ENCODE measurements at regions not wholly inside any gene's neighbourhood (a gene's known extent, or its start where the extent isn't known, plus 50 kb on each side); places are given as distances from the start of the nearest gene placed in this dataset.

- TF ChIP-seq USF1 (IDR thresholded peaks at IDR 0.05) (no peak), TCF12 (IDR thresholded peaks at IDR 0.05; ENCODE audit: low read depth) (no peak), TAF1 (IDR thresholded peaks at IDR 0.05; ENCODE audit: low read depth) (no peak), EP300 (IDR thresholded peaks at IDR 0.05; ENCODE audit: borderline replicate concordance) (no peak), EGR1 (IDR thresholded peaks at IDR 0.05) (no peak)
These were observed 162.9 kb upstream of the NRP1 start for GRCh38 chr10:33497338-33497737.
